HG03060 (cell line): ENCODE measurements at regions not wholly inside any gene's neighbourhood (a gene's known extent, or its start where the extent isn't known, plus 50 kb on each side); places are given as distances from the start of the nearest gene placed in this dataset.

Experiments used
- ATAC-seq: cut with Tn5 transposase; IDR thresholded peaks from one replicate; pipeline ENCODE4 v1.9.1; 2021; ENCODE audit warnings: low read depth, moderate number of reproducible peaks; ENCODE audit not compliant: unreplicated experiment

- ATAC-seq = no peak
These were observed 93.4 kb upstream of the ENPP6 start for GRCh38 chr4:184310881-184311709.

DNA sequence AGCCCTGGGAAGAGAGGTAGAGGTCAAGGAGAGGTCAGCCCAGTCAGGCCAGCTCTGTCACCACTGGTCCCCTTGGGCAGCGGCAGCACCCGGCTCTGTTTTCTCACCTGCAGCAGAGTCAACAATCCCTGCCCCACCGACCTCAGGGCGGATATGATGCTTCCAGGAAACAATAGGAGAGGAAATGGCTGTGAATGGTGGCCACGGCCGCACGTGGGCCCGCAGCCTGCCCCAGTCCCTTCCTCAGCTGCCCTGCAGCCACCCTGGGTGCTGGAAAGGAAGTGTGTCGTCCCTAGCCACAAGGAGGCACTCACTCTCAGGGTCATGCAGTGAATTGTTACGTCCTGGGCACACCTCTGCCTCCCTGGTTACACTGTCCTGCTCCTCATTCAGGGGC, 92.5 kb upstream of the ENPP6 start:
- ATAC-seq = peak; percentile 27

DNA sequence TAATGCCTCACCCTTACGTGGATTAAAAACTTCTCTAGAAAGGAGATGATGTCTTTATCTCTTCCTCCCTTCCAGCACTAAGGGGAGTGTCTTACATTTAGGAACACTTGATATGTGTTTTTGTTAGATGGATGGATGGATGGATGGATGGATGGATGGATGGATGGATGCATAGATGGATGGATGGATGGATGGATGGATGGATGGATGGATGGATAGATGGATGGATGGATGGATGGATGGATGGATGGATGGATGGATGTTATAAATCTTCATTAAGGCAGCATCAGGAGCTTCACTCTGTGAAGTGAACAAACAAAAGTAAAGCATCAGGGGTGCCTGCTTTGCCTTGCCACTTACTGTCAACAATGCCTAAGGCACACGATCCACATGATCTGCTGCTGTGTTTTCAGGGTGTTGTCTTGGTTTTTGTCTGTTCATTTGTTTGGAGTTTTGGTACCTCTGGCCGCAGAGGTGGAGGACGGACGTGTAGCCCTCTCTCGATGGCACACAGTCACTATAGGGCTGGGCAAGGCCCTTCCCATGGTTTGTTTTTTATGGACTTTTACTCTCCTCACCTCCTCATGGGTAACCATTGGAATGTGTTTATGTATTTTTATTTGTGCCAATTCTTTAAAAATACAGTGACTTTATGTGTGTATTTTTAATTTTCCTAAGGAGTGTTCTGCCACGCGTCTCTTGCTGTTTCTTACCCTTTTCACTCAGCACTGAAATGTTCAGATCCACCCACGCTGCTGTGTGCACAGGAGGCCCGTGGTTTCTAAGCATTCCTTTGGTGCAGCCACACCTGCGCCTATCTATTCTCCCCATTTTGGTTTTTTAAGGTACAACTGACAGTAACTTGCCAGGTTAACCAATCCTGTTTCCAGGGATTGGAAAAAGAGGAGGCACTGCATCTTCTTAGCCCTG, 91.8 kb upstream of the ENPP6 start:
- no peak for ATAC-seq

- ATAC-seq = no peak
These were observed 89.3 kb upstream of the ENPP6 start for GRCh38 chr4:184306949-184307348.

- no peak for ATAC-seq
These were observed 88.8 kb upstream of the ENPP6 start for GRCh38 chr4:184306470-184306869.

DNA sequence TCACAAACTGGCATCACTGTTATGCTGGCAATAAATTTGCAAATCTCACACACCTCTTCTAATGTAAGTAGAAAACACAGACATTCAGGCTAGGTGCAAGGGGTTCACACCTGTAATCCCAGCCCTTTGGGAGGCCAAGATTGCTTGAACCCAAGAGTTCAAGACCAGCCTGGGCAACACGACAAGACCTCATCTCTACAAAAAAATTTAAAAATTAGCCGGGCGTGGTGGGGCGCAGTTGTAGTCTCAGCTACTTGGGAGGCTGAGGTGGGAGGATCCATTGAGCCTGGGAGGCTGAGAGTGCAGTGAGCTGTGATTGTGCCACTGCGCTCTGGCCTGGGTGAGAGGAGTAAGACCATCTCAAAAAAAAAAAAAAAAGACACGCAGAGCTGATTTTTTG, 83.1 kb upstream of the ENPP6 start:
- no peak for ATAC-seq

- ATAC-seq = no peak
These were observed 80.6 kb upstream of the ENPP6 start for GRCh38 chr4:184298254-184298653.

DNA sequence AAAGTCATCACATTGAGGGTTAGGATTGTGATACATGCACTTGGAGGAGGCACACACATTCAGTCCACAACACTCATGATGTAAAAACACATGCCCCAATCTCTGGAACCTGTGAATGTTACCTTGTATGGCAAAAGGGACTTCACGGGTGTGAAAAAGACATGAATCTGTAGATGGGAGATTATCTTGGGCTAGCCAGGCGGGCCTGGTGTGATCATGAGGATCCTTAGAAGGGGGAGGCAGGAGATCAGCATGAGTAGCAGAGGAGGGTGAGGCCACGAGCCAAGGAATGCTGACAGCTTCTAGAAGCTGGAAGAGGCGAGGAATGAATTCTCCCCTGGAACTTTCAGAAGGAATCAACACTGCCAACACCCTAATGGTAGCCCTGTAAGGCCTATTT, 77.5 kb upstream of the ENPP6 start:
- no peak for ATAC-seq

DNA sequence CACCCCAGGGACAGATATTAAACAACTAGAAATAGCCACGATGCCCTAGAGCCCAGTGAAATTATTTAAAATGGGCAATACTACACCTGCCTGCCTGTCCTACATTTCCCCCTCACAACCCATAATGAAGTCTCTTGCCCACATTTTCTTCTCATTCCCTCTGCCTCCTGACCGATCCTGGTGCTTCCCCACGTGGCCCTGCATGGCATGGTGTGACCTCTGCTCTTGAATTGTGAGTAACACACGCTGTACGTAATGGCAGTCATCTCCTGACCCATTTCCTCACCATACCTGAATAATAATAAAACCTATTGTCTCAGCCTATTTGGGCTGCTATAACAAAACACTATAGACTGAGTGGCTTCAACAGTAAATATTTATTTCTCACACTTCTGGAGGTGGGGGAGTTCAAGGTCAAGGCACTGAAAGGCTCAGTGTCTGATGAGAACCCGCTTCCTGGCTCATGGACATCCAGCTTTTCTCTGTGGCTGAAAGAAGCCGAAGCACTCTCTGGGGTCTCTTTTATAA, 77.0 kb upstream of the ENPP6 start:
- ATAC-seq = no peak

- no peak for ATAC-seq
These were observed 75.9 kb upstream of the ENPP6 start for GRCh38 chr4:184293552-184293951.

DNA sequence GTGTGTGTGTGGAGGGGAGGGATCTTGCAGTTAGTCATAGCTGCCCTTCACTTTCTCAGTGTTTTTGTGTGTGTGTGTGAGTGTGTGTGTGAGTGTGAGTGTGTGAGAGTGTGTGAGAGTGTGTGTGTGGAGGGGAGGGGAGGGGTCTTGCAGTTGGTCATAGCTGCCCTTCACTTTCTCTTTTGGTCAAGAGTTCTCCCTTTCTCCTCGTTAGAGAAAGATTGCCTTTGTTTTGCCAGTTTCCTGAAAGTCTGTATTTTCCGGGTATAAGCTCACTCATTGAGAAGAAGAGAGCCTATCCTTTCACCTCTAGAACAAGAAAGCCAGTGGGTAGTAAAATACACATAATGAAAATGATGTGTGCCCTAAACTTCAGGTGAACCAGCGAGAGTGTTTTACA, 75.2 kb upstream of the ENPP6 start:
- ATAC-seq = no peak

DNA sequence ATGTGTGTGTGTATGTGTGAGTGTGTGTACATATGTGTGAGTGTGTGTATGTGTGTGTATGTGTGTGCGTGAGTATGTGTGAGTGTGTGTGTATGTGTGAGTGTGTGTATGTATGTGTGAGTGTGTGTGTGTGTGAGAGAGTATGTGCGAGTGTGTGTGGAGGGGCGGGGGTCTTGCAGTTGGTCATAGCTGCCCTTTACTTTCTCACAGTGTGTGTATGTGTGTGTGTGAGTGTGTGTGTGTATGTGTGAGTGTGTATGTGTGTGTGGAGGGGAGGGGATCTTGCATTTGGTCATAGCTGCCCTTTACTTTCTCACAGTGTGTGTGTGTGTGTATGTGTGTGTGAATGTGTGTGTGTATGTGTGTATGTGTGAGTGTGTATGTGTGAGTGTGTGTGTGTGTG, 74.8 kb upstream of the ENPP6 start:
- ATAC-seq = no peak

DNA sequence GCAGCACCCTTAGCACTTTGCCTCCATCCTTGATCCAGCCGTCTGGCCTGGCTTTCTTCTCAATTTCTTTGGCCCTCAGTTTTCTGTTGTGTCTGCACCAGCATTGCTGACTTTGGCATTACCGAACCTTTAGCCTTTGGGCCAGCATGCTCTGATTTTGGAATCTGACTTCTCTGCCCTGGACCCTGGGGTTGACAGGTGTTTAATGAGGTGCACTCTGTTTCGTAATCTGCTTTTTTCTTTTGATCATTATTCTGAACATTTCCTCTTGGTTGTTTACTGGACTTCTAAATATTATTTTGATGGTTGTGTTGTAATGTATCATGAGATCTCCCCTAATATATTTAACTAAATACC, 71.5 kb upstream of the ENPP6 start:
- ATAC-seq = no peak

DNA sequence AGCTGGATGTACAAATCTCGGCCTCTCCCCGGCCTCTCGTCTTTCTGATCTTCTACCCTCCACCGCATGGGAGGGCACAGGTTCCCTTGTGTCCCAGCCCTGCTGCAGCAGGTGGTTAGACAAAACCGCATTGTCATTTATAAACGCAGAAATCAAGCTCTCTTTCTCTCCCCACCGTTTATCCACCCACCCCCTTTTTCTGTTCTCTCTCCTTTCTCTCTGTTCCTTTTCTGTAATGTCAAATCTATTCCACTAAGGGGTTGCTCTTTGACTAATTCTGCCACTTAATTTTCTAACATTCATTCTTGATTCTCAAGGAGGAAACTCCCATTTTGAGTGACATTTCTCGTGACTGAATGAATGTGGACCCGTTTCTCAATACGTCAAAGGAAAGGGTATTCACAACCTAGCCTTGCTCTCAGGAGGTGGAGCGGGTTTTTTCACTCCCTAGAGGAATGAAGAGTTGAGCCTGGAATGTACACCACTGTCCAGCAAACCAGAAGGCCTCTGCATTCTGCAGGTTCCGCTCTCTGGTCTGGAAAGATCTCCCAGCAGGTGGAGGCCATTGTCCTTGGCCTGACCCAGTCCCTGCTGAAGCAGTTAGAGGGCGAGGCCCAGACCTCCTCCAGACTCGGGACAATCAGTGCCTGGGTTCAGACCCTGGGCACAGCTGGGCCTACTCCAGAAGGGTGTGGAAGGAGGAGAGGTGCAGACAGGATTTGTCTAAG, 70.9 kb upstream of the ENPP6 start:
- peak; percentile 57 for ATAC-seq

GRCh38 chr4:184287697-184288255, 70.1 kb upstream of the ENPP6 start:
- no peak for ATAC-seq

- no peak for ATAC-seq
These were observed 68.7 kb upstream of the ENPP6 start for GRCh38 chr4:184286358-184286757.

DNA sequence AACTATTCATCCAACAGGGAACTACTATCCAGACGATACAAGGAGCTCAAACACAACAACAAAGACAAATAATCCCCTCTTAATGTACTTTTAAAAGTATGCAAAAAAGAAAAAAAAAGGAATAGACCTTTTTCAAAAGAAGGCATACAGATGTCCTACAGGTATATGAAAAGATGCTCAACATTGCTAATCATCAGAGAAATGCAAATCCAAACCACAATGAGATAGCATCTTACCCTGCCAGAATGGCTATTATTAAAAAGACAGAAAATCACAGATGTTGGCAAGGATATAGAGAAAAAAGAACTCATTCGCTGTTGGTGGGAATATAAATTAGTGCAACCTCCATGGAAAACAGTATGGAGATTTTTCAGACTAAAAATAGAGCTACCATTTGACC, 67.1 kb upstream of the ENPP6 start:
- ATAC-seq = no peak

- ATAC-seq = no peak
These were observed 66.6 kb upstream of the ENPP6 start for GRCh38 chr4:184284336-184284690.

DNA sequence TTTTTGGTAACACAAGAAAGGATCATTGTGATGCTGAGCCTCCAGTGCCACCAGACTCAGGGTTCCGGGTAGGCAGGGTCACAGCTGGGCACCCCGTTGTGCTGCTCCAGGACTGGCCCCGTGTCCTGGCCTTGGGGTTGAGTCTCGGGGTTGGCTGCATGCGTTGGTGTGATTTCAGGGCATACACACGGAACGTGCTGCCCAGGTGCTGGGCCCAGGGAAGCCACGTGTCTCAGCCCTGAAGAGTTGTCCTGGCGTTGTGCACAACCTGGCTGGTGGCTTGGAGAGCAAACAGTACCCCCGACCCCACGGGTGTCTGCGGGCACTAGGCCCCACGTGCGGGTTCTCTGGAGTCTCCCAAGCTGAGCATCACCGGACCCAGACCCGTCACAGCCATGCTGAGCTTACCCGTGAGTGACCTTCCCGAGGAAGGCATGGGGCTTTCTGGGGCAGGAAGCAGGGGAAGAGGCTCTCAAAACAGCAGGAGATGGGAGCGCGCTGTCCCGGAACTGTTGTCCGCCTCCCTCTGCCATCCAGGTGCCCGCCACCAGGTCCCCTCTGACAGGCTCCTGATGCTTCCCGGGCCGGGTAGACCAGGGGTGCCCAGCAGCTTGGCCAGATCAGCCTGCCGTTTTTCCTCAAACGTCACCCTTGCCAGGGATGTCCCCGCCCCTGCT, 66.1 kb upstream of the ENPP6 start:
- no peak for ATAC-seq
